ENCODE measurements at regions not wholly inside any gene's neighbourhood (a gene's known extent, or its start where the extent isn't known, plus 50 kb on each side); places are given as distances from the start of the nearest gene placed in this dataset.

GRCh38 chr2:190785334-190785733 lies 95.3 kb upstream of the GLS start:
- no peak for DNase-seq

- no peak for DNase-seq
Observed at GRCh38 chr2:190786404-190787166, 94.0 kb upstream of the GLS start.

GRCh38 chr2:190787743-190788235 lies 92.8 kb upstream of the GLS start:
- no peak for DNase-seq

GRCh38 chr2:190789074-190790004 lies 91.3 kb upstream of the GLS start:
- DNase-seq, result no peak

- DNase-seq, result peak; percentile 75
Observed at GRCh38 chr2:190791347-190791975, 89.2 kb upstream of the GLS start.

GRCh38 chr2:190791976-190792575 lies 88.5 kb upstream of the GLS start:
- no peak for DNase-seq

GRCh38 chr2:190792956-190793888 lies 87.4 kb upstream of the GLS start:
- DNase-seq, result no peak

GRCh38 chr2:190794377-190794776 lies 86.2 kb upstream of the GLS start:
- no peak for DNase-seq

- DNase-seq, result no peak
Observed at GRCh38 chr2:190794790-190795189, 85.8 kb upstream of the GLS start.

- no peak for DNase-seq
Observed at GRCh38 chr2:190795686-190796085, 84.9 kb upstream of the GLS start.

- DNase-seq, result no peak
Observed at GRCh38 chr2:190799999-190800398, 80.6 kb upstream of the GLS start.

- no peak for DNase-seq
Observed at GRCh38 chr2:190800528-190800927, 80.1 kb upstream of the GLS start.

- no peak for DNase-seq
Observed at GRCh38 chr2:190802129-190802528, 78.5 kb upstream of the GLS start.

GRCh38 chr2:190802626-190803209 lies 77.9 kb upstream of the GLS start:
- no peak for DNase-seq

- DNase-seq, result no peak
Observed at GRCh38 chr2:190804182-190804795, 76.3 kb upstream of the GLS start.

GRCh38 chr2:190805126-190805525 lies 75.5 kb upstream of the GLS start:
- DNase-seq, result no peak

- DNase-seq, result no peak
Observed at GRCh38 chr2:190805843-190806242, 74.8 kb upstream of the GLS start.

GRCh38 chr2:190807886-190808285 lies 72.7 kb upstream of the GLS start:
- no peak for DNase-seq

GRCh38 chr2:190809139-190809764 lies 71.4 kb upstream of the GLS start:
- DNase-seq, result no peak

GRCh38 chr2:190809876-190810525 lies 70.6 kb upstream of the GLS start:
- peak; percentile 20 for DNase-seq
